ENCODE measurements at regions not wholly inside any gene's neighbourhood (a gene's known extent, or its start where the extent isn't known, plus 50 kb on each side); places are given as distances from the start of the nearest gene placed in this dataset.

DNA sequence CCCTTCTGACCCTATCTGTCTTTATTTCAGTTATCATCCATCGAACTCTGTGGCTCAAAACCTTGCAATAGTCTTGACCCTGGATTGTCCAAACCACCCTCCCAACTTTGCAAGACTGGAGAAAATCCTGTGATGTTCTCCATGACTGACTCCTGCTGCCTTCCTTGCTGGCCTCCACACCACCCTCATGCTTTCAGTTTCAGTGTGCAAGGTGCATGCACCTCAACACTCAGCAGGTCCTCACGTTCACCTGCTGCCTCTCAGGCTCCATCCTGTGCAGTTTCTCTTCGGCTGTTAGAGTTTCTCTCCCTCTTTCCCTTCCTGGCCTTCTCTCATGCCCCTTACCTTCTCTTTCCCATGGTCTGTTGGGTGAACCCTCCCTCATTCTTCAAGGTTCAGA is 59.4 kb upstream of the ASIC2 start:
- no peak for FAIRE-seq

DNA sequence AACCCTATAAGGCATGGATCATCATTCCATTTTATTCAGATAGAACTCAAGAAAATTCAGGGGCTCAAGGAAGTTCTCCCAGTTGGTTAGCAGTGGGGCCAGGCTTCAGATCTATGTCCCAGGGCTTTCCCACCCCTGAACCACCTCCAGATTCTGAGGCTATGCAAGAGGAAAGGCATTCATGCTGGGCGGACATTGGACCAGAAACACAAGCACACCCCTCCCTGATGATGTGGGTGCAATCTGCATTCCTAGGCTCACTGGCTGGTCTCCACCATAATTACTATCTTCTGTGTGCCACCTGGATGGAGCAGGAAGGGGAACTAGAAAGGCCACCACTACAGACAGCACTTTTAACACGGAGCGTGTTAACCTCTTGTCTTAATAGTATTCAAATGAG is 63.2 kb upstream of the ASIC2 start:
- no peak for FAIRE-seq

DNA sequence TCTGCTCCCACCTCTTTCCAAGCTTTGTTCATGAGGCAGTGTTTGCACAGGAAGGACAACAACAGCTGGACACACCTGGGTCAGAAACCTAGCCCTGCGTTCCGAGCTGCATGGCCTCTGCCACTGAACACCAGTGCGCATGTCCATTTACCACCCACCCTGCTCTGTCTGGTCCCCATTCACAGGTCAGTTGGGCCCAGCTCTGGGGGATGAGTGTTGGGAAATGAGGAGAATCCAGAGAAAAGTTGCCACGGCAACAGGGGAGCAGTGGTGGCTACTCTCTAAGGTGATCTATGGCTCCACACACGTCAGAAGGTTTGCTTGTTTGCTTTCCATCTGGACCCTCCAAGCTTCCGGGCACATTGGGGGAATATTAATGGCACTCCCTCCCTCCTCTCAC is 70.4 kb upstream of the ASIC2 start:
- no peak for FAIRE-seq

DNA sequence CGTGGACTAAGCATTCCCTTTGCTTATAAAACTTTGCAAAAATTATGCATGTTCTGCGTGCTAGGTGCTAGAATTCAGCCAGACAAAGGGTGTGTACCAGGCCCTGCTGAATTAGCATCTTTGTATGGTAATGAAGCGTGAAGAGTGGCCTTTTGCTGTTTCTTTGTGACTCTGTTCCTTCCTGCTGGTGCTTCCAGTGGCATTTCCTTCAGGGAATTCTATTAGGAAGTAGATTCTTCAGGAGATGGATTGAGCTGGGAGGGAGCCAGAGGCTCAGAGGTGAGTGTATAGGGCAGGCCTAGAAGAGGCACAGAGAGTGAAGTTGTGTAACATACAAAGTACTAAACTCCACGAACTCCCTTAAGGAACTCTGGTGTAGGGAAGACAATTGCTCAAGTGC is 73.9 kb upstream of the ASIC2 start:
- no peak for FAIRE-seq

DNA sequence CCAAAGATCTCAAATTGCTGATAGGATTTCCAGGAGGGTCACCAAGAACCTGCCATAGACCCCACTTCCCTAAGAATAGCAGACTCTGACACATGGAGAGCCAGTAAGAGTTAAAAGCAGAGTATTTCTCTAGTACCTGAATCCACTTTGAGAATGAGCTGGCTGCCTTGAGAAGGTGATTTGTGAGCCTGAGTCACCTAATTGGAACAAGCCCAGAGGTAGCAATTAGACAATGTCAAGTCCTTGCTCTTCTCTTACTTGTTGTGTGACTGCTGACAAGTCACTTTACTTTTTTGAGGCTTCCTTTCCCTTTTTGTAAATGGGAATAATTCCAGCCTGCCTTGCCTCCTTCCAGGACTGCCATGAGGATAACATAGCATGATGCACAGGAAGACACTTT is 76.1 kb upstream of the ASIC2 start:
- FAIRE-seq: no peak

DNA sequence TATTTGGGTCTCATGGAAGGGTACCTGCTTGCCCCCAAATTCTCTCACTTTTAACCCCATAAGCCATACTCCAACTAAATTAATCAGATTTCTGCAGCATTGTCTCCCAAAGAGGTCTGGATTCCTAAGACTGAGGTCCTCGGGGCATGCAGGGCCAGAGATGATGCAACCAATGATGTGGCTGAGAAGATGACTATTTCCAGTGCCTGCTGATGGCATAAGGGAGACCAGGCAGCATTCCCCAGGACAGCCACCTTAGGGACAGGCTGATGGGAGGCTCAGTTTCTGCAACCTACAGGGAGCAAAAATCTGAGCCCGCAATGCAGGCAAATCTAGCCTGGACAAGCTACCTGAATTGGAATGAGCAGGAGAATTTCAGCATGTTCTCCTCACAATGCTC is 76.8 kb upstream of the ASIC2 start:
- FAIRE-seq: no peak

DNA sequence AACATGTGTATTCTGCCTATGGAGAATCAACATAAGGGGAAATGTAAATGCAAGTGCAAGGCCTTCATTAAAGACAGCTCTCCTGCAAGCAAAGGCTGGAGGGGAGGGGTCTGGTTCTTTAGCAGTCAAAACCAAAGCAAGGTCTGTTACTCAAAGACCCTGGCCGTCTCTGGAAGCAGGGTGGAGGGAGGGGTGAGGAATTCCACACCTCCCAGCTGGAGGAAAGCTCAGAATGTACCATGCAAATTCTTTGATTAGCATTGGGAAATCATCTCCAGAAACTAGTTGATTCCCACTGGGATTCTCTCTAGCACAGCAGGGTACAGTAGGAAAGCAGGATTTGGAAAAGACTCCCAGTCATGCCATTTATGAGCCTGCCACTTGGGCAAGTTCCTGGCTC is 77.3 kb upstream of the ASIC2 start:
- FAIRE-seq: no peak

DNA sequence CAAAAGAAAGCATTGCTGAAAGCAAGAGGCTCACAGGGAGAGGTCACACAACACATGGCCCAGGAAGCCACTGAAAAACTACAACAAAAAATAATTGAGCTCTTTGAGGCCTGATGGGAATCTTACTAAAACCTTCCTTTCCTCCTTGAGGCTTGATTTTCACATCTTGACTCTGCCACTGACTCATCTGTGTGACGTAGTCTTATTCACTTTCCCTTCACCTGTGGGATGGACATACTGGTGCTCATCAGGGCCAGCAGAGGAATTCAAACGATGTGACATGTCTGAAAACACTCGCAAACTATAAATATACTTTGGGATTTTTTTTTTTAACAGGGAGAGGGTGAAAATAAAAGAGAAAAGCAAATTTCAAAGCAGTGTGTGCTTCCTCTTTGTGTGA is 78.3 kb upstream of the ASIC2 start:
- no peak for FAIRE-seq

DNA sequence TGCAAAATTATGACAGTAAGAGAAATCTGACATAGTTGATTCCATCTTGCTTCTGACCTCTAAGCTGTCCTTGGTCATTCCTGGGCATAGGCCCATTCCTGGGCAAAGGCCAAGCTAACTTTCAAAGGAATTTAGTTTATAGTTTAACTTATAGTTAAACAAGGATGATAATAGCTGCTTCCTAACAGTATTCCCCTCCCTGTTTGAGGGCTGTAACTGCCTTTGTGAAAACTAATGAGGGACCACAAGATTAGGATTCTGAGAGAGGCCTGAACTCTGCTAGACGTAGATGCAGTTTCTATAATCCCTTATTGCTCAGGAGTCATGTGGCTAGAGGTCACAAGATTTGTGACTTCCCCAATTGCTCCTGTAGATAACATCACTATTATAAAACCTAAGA is 80.2 kb upstream of the ASIC2 start:
- no peak for FAIRE-seq

DNA sequence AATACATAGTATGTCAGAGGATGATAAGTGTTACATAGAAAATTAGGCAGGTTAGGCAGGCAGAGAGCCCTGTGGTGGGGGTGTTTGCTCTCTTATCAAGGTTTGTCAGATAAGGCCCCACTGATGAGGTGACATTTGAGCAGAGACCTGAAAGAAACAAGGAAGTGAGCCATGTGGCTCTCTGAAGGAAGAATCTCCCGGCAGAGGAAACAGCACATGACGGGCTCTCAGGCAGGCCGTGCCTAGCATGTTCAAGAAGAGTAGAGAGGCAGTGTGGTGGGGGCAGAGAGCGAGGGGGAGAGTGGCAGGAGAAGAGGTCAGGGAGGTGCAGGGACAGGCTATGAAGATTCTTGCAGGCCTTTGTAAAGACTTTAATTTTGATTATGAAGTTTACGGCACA is 82.0 kb upstream of the ASIC2 start:
- no peak for FAIRE-seq

DNA sequence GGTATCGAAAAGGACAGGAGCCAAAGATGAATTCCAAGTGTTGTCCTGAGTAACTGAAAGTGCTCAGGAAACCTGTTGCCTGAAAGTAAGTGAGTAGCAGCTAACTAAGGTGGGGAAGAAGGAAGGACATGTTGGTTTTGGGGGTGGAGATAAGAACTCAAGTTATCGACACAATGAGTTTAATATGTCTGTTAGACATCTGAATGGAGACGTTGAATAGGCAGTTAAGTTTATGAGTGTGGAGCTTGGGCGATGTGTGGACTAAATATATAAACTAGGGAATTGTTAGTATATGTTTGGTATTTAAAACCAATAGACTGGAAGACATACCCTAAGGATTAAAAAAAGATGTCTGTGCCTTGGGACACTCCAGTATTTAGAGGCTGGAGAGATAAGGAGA is 82.7 kb upstream of the ASIC2 start:
- FAIRE-seq: no peak

DNA sequence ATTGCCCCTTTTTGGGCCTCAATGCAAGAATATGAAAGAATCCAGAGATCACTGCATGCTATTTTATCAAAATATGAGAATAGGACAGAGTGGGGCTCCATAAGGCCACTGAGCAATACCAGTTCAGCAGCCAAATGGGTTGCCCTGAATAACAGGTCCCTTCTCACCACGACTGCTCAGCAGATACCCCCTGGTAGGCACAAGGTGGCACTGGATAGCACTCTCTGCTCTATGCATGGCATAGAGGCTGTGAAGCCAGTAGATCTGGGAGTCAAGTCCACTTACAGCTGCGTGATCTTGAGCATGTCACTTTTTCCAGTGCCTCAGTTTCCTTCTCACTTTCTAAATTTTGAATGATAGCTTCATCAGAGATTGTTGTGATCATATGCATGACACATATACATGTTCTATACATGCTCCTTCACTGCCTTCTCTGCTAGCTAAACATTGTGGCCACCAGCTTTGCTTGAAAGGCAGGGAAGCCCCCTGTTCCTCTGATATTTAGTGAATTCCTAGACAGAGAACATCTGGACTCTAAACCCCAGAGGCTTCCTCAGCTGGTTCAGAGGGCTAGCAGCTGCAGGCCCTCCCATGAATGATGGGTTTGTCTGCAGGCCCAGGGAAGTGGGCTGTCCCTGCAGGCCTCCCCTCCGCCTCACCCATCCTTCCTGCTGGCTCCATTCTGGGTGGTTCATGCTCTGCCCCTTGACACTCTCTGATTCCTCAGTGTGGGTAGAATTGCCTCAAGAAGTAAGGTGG is 84.9 kb upstream of the ASIC2 start:
- no peak for FAIRE-seq

DNA sequence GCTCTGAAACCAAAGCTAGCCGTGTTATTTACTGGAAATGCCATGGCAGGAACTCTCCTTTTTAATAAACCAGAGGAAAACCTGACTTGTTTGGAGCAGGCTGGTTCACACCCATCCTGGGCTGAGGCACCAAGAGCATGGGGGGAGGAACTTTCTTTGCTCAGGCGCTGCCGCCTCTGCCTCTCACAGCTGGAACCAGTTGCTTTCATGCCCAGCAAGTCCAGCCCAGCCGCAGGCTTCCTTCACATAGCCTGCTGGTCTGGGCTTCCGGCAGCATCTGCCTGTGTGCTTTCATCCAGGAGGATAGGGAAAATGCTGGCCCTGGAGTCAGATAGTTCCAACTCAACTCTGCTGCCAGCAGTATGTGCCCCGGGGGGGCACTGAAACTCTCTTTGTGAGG is 88.1 kb upstream of the ASIC2 start:
- no peak for FAIRE-seq

DNA sequence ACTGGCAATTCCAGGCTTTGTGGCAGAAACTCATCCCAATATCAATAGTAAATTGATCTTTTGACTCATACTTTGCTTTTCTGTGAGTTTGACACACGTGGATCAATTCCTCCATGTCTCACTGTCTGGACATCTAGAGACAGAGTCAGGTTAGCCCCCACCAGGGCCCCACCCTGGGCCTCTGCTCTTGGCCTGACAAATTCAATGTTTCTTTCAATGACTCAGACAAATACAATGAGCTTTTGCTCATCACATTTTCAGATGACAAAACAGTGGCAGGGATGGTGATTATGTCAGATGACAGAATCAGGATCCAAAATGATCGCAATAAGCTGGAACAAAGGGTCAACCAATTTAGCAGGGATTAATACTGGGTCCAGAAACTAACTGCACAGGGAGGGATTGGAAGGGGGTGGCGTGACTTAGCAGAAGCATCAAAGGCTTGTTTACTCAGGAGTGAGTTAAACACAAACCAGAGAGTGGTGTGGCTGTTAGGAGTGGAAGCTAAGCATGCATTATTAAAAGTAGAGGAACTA is 90.5 kb upstream of the ASIC2 start:
- FAIRE-seq: no peak

DNA sequence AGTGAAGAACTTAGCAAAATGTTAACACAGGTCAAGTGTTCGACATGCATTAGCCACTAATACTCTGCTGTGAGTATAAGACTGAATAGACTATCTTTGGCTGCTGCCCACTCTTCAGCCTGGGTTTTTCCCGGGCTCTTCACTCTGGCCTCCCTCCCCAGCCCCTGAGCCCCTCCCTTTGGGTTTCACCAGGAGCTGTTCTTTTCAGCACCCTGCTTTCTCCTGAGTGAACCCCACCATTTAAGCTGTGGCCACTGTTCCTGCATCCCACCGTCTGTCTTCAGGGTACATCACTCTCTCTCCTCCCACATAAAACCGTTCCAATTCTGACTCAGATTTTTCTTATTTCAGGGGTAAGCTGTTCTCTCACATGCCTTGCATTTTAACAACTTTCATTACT is 92.0 kb upstream of the ASIC2 start:
- no peak for FAIRE-seq

DNA sequence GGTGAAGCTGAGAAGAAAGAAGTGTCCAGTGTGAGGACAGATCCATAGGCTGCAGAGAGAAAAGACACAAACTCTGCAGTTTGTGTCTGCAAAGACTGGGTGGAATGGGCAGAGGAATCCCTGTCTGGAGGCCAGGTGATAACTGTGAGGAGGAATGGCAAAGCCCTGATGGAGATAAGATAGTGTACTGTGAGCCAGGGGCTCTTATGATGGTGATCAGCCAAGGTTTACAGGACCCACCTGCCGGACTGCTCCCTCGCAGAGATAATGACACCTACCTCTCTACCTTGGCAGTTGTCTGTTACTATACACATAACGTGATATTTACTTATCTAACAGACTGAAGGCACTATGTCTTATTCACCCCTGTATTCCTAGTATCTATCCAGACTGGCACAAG is 92.6 kb upstream of the ASIC2 start:
- FAIRE-seq: no peak

DNA sequence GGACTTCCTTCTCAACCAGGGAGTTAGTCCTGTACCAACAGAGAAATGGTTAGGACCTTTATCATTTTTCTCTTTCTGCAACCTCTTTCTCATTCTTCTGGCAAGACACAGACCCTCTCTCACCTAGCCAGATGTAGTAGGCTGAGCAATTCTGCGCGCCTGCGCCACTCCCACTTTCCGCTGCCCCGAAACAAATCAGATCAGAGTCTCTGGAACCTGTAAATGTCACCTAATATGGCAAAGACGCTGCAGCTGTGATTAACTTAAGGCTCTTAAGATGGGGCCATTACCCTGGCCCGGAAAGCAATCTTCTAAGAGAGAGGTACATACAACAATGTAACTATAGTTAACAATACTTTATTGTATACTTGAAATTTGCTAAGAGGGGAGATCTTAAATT is 94.3 kb upstream of the ASIC2 start:
- no peak for FAIRE-seq

DNA sequence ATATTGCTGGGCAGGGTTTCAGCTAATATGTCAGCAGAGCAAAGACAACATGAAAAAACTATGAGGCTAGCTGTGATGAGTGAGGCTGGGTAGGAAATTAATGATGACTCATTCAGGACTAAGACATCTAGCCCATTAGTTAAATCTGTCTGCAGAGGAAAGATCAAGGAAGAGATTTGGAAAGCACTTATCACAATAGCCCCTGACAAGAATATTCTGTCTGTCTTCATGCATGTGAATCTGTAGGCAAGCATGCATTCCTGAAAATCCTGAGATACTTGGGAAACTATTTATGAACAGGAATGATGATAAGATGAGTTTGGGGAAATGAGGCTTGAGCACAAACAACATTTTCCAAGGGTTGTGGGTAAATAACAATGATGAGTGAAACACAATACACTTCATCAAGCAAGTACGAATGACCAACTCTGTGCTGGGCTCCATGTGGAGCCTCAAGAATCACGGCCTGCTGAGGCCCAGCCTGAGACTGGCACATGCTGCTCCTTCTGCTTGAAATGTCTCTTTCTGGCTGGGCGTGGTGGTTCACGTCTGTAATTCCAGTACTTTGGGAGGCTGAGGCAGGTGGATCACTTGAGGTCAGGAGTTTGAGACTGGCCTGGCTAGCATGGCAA is 96.5 kb upstream of the ASIC2 start:
- FAIRE-seq: no peak

DNA sequence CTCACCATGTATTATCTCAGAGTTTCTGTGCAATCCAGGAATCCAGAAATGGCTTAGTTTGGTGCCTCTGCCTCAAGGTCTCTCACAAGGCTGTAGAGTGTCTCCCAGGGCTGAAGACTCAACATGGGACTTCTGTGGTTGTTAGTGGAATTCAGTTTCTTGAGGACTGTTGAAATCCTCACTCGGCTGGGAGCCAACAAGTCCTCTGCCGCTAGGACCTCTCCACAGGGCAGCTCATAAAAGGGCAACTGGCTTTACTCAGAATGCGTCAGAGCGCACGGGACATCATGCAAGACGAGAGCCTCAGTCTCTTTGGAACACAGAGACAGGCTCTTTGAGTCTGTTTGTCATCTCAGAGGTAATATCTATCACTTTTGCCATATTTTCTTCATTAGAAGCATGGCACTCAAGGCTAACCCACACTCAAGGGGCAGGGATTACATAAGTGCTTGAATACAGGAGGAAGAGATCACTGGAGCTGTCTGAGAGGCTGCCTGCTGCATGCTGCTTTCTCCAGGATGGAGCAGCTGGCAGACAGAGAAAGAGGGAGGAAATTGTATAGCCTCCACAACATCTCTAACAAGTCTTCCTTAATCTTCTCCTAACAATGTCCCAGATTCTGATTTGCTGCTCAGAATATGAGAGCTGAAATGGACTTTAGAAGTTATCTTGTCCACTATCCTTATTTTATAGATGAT is 97.5 kb upstream of the ASIC2 start:
- FAIRE-seq: no peak

DNA sequence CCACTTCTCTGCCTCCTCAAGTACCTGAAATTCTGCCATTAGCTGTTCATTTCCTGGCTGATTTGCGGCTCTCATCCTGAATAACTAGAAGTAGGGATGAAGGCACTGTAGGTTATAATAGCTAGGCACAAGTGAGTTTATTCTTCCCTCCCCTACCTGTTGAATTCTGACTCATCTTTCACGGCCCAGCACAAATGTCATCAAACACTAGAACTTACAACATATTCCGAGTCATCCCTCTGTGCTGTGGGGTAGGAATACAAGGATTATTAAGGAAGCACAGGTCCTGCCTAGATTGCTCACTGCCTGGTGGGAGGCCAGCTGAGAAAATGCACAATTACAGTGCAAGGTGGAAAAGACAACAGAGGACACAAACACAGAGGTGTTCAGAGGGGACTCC is 103.7 kb upstream of the ASIC2 start:
- FAIRE-seq: no peak

DNA sequence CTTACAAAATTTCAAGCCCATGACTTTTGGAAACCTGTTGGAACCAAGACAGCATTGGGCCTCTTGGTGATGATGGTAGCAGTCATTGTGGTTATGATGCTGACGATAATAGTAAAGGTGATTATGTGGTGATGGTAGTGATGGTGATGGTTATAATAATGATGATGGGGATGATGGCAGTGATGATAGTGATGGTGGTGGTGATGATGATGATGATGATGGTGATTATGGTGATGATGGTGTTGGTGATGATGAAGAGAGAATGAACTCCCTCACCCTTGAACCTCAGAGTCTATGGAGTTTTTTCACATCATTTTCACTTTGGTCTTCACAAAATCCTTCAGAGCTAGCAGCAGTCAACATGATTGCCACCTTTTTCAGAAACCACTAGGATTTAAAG is 105.3 kb upstream of the ASIC2 start:
- FAIRE-seq: no peak

DNA sequence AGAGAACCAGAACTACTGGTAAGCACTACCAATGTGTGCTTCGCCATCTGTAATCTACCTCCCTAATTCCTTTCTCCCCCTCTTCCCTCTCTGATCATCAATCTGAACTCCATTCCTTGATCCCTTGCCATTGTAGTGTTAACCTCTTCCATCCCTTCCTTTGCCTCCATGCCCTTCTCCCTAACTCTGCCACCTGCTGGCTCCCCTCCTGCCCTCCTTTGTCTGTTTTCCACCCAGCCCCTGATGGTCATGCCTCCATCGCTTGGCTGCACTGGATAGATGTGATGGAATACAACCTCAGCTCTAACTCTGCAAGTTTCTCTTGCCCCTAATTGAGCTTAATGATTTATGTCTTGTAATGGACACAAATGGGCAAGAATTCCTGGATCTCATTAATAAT is 108.2 kb upstream of the ASIC2 start:
- FAIRE-seq: no peak

DNA sequence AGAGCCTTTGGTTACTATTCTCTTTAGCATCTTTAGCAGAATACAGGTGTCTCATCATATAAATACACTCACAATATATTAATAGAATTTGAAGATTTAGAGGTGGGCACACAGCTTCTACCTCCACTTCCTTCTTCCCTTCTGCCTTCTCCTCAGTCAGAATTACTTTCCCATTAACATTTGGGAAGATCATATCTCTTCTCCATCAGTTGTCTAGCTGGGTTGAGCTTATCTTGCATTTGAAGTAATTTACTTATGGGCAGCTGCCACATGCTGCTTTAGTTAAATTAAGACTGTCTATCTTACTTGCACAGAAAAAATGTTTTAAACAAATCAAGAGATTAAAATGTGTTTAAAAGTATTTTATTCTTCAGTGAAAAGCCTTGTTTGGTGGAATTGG is 110.1 kb upstream of the ASIC2 start:
- FAIRE-seq: no peak

Data from G401.6 (cell line).